OCI-LY3 (cell line): ENCODE measurements at regions not wholly inside any gene's neighbourhood (a gene's known extent, or its start where the extent isn't known, plus 50 kb on each side); places are given as distances from the start of the nearest gene placed in this dataset.

ENCODE experiments used
- H2AFZ ChIP-seq: fragments of 200-600, 300-600 bp; shearing (Covaris generic); 2 replicates; pipeline ENCODE4 v1.6.0; 2014; ENCODE audit warnings: antibody characterized with exemption, low read depth, low read length
- H3K27ac ChIP-seq: fragments of 200-600, 300-600 bp; sonication (generic); 2 replicates; pipeline ENCODE4 v1.5.1; 2014; ENCODE audit warnings: mild to moderate bottlenecking, low read length, moderate library complexity, mixed read lengths
- H3K27me3 ChIP-seq: fragments of 200-600, 300-600 bp; sonication (generic); 2 replicates; pipeline ENCODE4 v1.6.1; 2014; ENCODE audit warnings: low read depth, low read length, mixed read lengths
- H3K36me3 ChIP-seq: fragments of 200-600, 300-600 bp; sonication (generic); replicated peaks from 2 replicates; pipeline ENCODE3; 2014; ENCODE audit warnings: low read depth, low read length, mixed read lengths
- H3K4me1 ChIP-seq: fragments of 300-600, 200-600 bp; sonication (generic); 2 replicates; pipeline ENCODE4 v1.6.1; 2014; ENCODE audit warnings: low read length, mixed read lengths
- H3K4me2 ChIP-seq: fragments of 200-600, 300-600 bp; sonication (generic); 2 replicates; pipeline ENCODE4 v1.6.1; 2014; ENCODE audit warnings: low read length, mixed read lengths
- H3K4me3 ChIP-seq: fragments of 300-600, 200-600 bp; sonication (generic); 2 replicates; pipeline ENCODE4 v1.5.1; 2014; ENCODE audit warnings: antibody characterized with exemption, mild to moderate bottlenecking, low read length, moderate library complexity
- H3K79me2 ChIP-seq: fragments of 300-600, 200-600 bp; shearing (Covaris generic); 2 replicates; pipeline ENCODE4 v1.6.1; 2014; ENCODE audit warnings: mild to moderate bottlenecking, low read length, mixed read lengths
- H3K9ac ChIP-seq: fragments of 300-600, 200-600 bp; shearing (Covaris generic); 2 replicates; pipeline ENCODE4 v1.6.0; 2014; ENCODE audit warnings: mild to moderate bottlenecking, low read length, moderate library complexity
- H3K9me3 ChIP-seq: fragments of 200-600, 300-600 bp; shearing (Covaris generic); 2 replicates; pipeline ENCODE4 v1.6.1; 2014; ENCODE audit warnings: low read length, mixed read lengths; ENCODE audit not compliant: insufficient read depth
- H4K20me1 ChIP-seq: fragments of 200-600, 300-600 bp; sonication (generic); 2 replicates; pipeline ENCODE4 v1.6.1; 2016; ENCODE audit warnings: low read length, mixed read lengths; ENCODE audit not compliant: insufficient read depth
- CTCF ChIP-seq: fragments of 200-600, 300-600 bp; sonication (generic); IDR thresholded peaks from 2 replicates; pipeline ENCODE4 v1.5.1; 2014; ENCODE audit warnings: antibody characterized with exemption, low read length, low read depth
- EZH2phosphoT487 ChIP-seq: fragments of 200-600 bp; shearing (Covaris generic); IDR thresholded peaks from 2 replicates; pipeline ENCODE4 v1.6.1; 2018; ENCODE audit warnings: antibody characterized with exemption, mixed run types, low read depth

GRCh38 chr10:9009505-9009904 is 955.0 kb downstream of the GATA3 start:
- no peak overlapping the region for H3K27ac ChIP-seq
- no peak overlapping the region for H2AFZ ChIP-seq
- TF ChIP-seq EZH2phosphoT487: no peak
- no peak for TF ChIP-seq CTCF
- no peaks in the 10 kb centered on the region for H3K27me3 ChIP-seq
- no peak overlapping the region for H3K4me2 ChIP-seq
- no peak overlapping the region for H3K9ac ChIP-seq
- H3K4me3 ChIP-seq: no peak overlapping the region
- H3K79me2 ChIP-seq: no peaks in the 10 kb centered on the region
- H3K4me1 ChIP-seq: no peaks in the 10 kb centered on the region
- H4K20me1 ChIP-seq: no peaks in the 10 kb centered on the region
- H3K36me3 ChIP-seq: no peaks in the 10 kb centered on the region
- no peaks in the 10 kb centered on the region for H3K9me3 ChIP-seq

- no peaks in the 10 kb centered on the region for H4K20me1 ChIP-seq
- H2AFZ ChIP-seq: no peak overlapping the region
- H3K79me2 ChIP-seq: no peaks in the 10 kb centered on the region
- H3K9ac ChIP-seq: no peak overlapping the region
- H3K4me2 ChIP-seq: no peak overlapping the region
- no peaks in the 10 kb centered on the region for H3K27me3 ChIP-seq
- TF ChIP-seq EZH2phosphoT487 (no peak), CTCF (no peak)
- no peaks in the 10 kb centered on the region for H3K4me1 ChIP-seq
- no peaks in the 10 kb centered on the region for H3K9me3 ChIP-seq
- no peak overlapping the region for H3K27ac ChIP-seq
- H3K4me3 ChIP-seq: no peak overlapping the region
- no peaks in the 10 kb centered on the region for H3K36me3 ChIP-seq
These were observed 955.6 kb downstream of the GATA3 start for GRCh38 chr10:9010093-9010492.

- Histone ChIP-seq H3K27me3 (no peaks in the 10 kb centered on the region), H3K27ac (no peak overlapping the region), H3K4me2 (no peak overlapping the region), H3K79me2 (no peaks in the 10 kb centered on the region), H3K4me3 (no peak overlapping the region), H3K9me3 (no peaks in the 10 kb centered on the region), H3K9ac (no peak overlapping the region), H3K36me3 (no peaks in the 10 kb centered on the region), H4K20me1 (no peaks in the 10 kb centered on the region), H2AFZ (no peak overlapping the region), H3K4me1 (no peaks in the 10 kb centered on the region)
- no peak for TF ChIP-seq EZH2phosphoT487
These were observed 956.6 kb downstream of the GATA3 start for GRCh38 chr10:9010931-9011670.

- H3K27me3 ChIP-seq: no peaks in the 10 kb centered on the region
- H3K4me1 ChIP-seq: no peaks in the 10 kb centered on the region
- H3K4me3 ChIP-seq: no peak overlapping the region
- H3K9me3 ChIP-seq: no peaks in the 10 kb centered on the region
- no peaks in the 10 kb centered on the region for H4K20me1 ChIP-seq
- H3K79me2 ChIP-seq: no peaks in the 10 kb centered on the region
- no peak overlapping the region for H2AFZ ChIP-seq
- H3K4me2 ChIP-seq: no peak overlapping the region
- no peak overlapping the region for H3K9ac ChIP-seq
- no peak overlapping the region for H3K27ac ChIP-seq
- TF ChIP-seq EZH2phosphoT487: no peak
- no peaks in the 10 kb centered on the region for H3K36me3 ChIP-seq
These were observed 957.8 kb downstream of the GATA3 start for GRCh38 chr10:9012312-9012711.

- Histone ChIP-seq H3K79me2 (no peaks in the 10 kb centered on the region), H4K20me1 (no peaks in the 10 kb centered on the region), H3K27me3 (no peaks in the 10 kb centered on the region), H3K4me2 (no peak overlapping the region), H3K9me3 (no peaks in the 10 kb centered on the region), H3K36me3 (no peaks in the 10 kb centered on the region), H2AFZ (no peak overlapping the region), H3K4me1 (no peaks in the 10 kb centered on the region), H3K27ac (no peak overlapping the region), H3K9ac (no peak overlapping the region), H3K4me3 (no peak overlapping the region)
- TF ChIP-seq EZH2phosphoT487: no peak
- TF ChIP-seq CTCF: no peak
These were observed 960.5 kb downstream of the GATA3 start for GRCh38 chr10:9015005-9015404.
